NCI-H2029 treated with DMSO at 0.1 percent for 48 hours (cell line): ENCODE measurements at regions not wholly inside any gene's neighbourhood (a gene's known extent, or its start where the extent isn't known, plus 50 kb on each side); places are given as distances from the start of the nearest gene placed in this dataset.

ENCODE experiments used
- DNase-seq: peaks from one replicate; lab custom pipeline; 2025; lab: John Stamatoyannopoulos, UW

DNA sequence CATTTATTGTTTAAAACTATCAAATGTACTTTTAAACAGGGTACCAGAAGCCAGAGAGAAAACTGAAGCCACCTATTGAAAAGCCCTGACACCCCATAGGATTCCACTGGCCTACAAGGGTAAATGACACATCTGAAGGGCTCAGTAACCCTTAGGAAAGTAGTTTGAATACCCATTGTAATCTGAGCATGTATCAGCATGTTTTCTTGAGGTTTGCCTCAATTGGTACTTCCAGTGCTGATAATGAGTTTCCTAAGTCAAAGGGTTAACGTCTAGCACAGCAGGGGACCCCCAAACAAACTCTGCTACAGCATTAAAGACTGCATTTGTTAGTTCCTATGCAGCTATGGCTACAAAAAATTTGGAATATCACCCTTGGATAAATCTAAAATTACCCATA, 657.1 kb downstream of the NR2F1-AS1 start:
- DNase-seq: no peak

DNA sequence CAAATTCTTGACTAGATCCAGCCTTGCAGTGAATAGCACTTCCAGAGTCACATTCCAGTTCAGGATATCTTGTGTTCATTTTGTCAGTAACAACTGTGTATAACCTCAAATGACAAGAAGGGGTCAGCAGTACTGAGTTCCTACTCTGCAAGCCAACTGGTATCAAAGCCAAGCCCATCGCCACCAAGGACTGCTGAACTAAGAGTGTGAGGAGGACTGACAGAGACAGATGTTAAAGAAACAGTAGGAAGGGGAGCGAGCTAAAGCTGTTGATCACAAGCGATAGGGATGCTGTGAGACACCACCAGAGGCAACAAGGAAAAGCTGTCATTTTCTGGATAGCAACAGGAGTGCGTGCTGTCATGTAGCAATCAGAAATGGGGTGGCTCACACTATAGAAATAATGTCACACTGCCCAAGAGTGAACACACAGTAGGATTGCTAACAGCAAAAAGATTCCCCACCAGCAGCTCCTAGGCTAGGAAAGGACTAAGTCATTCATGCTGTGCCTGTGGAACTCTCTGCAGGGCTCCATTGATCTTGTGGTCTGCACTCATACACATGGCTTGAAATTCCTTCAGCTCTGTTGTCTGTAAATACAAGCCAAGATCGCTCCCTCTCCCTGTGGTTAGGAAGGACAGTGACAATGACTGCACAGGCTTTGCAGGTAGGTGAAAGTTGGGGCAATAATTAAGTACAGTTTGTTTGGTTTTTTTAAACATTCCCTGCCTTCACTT, 658.6 kb downstream of the NR2F1-AS1 start:
- DNase-seq: no peak

DNA sequence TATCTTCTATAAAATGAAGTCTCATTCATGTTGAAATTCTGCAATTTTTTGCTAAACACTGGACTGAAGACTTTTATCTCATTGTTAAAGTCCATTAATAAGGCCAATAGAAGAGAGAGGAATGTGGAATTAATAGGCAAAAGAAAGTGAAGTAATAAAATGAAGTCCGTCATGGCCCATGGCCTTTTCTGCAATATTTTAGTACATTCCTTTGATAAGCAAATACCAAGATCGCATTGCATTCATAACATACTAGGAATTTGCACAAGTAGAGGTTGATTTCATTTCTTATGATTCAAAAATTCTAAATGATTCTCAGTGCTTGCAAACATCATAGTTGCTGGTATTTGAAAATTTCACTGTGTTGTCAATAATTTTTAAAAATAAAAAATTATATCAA, 664.0 kb downstream of the NR2F1-AS1 start:
- DNase-seq: no peak

DNA sequence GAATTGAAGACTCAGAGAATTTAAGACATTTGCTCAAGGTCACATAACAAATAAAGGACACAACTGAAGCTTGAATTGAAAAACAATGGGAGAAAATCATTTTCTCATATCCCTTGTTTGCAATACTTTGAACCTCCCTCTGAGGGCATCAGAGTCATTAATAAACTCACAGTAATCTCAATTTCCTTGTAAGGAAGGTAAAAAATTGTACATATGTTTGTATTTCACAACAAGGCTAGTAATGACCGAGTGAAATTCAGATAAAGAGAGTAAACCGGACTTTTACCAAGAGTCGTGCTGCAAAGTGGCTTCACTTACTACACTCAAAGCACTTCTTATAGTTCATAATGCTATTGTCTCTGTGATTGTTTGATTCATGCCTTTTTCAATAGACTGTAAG, 665.0 kb downstream of the NR2F1-AS1 start:
- DNase-seq: no peak

DNA sequence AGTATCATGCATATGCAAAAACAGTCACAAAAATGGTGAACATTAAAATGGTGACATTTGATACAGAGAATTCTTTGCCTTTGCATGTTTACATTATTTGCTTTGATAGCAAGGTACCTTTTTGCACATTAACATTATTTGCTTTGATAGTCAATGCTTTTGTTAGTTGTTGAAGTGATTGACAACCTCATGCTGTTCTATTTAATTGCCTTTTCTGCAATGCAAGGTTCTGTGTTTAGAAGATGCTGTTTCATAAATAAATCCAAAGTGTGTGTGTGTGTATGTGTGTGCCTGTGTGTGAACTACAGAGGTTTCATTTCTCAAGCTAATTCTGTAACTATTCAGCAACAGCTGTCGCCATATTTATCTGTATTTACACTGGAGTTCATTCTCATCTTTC, 668.7 kb downstream of the NR2F1-AS1 start:
- no peak for DNase-seq

DNA sequence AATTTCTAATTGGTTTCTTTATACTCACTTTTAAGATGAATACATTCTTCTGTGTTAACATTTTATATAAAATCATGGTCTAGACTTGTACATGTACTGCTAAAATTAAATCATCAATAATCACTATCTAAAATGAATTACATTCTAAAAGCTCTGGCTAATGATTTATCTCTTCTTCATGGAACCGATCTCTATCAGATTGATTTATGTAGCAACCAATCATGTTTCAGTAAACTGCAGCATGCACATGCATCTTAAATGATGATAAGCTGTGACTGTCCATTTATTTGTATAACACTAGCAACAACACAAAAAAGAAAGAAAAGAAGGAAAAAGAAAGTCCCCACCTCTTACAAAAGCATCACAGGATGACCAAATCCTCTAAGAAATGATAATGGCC, 669.2 kb downstream of the NR2F1-AS1 start:
- no peak for DNase-seq

DNA sequence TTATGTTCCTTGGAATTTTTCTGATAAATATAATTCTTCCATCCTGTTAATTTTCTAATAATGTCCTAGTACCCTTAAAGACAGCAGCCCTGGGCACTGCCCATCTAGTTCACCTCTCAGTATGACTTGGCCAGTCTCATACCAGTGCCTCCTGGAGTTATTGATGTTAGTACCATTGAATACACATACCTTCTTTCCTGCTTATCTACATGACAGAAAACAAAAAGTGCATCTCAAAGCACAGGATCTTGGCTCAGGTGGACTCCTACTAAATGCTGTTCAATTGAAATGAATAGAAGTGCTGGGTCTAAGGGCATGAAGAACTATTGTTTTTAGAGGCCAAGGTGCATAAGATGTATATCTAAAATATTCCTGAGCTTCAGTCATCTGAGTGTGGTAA, 669.7 kb downstream of the NR2F1-AS1 start:
- DNase-seq: no peak

DNA sequence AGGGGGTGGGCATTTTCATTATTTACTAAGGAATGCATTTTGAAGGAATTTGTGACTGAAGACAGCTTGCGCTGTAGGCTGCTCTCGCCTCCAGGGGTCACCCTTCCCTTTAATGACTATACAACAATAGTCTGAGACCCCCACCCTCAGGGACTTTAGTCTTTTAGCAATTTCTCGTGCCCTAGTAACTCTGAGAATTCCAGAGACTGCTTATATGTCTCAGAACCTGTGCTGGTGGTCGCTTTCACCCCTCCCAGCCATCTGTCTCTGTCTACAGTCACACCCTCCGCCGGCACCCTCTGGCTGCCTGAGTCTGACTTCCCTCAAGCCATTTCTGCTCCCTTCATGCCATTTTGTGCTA, 671.4 kb downstream of the NR2F1-AS1 start:
- no peak for DNase-seq

DNA sequence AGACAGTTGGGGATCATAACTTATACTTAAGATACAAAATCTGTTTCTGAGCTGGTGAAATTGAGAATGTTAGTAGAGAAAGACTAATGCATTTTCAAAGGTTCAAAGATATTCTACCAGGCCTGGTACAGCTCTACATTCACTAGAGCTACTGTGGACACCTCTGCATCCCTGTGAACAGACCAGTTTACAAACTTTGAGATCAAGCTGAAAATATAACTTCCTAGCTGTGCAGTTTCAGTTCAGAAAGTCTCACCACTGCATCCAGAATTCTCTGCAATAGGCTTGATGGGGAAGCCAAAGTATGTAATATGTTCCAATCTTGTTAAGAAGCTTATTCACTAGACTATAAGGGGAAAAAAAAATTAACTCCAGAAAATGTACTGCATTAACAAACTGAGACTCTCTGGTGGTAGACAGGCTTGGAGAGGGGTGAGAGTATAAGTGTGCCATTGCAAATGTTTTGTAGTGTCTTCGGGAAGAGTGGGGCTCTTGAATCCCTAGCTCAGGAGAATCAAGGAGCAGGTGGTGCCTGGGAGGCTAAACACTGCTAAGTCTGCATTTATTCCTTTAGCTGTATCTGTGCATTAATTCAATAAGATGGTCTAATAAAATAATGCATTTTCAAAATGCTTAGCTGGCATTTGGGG, 671.9 kb downstream of the NR2F1-AS1 start:
- DNase-seq: no peak

DNA sequence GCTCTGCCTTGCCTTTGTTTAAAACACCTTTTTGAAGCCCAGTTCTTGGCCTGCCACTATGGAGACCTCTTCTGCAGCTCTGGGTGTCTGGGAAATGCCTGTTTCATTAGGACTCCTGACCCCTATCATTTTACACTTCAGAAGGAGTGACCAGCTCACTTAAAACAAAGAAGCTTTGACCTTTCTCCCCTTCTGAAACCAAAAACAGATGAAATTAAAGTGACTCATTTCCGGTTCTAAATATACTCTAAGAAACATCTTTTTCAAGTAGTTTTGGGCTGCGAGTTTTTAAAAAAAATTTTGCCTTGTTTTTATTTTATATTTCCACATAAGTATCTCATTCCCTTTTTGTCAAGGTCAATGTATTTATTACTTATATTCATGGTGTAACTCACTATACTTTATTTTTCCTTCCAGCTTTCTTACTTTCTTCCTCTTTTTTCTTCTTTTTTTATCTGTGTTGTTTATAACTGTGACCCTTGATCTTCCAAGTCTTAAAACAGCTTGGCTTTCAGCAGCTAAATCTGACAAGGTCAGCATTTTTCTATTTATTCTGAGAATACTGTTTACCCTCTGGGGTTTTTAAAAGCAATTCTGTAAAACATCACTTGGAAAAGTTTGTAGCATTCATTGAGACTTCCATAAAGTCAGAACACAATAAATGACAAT, 672.9 kb downstream of the NR2F1-AS1 start:
- no peak for DNase-seq

DNA sequence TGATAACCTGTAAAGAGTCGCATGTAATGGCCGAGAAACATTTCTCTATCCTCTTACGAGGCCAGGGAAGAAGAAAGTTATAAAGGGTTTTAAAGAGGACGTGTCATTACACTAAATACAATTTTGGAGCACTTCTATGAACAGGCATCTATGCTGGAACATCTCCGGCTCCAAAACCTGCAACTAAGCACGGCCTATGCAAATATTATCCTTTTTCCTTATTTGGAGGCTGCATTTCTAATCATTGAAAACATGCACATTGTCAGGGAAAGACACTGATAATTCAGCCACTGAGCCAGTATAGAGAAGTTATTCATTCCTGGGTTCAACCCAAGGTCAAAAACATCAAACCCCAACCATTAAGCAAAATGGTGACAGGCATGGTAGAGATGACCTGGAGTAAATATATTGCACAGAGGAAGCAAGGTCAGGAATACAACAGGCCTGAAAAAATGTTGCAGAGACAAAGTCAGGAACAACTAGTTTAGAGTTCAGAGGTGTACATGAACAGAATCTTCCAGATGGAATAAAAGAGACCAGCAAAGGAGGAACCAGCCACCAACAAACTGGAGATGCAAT, 674.1 kb downstream of the NR2F1-AS1 start:
- no peak for DNase-seq

DNA sequence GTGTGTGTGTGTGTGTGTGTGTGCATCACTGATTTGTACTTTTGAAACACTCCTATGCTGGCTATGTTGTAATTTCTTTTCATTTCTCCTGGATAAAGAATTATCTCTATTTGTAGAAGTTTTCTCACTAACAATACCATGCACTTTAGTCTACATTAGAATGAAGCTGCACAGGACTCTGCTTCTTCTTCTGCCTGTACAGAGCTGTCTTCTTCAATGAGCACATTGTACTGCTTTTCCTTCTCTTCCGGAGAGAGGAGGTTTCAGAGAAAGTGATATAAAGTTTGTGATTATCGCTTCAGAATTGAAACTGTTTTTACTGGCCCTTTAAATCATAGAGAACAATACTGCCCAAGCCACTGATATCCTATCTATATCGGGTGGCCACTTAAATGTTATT, 677.0 kb downstream of the NR2F1-AS1 start:
- DNase-seq: no peak

DNA sequence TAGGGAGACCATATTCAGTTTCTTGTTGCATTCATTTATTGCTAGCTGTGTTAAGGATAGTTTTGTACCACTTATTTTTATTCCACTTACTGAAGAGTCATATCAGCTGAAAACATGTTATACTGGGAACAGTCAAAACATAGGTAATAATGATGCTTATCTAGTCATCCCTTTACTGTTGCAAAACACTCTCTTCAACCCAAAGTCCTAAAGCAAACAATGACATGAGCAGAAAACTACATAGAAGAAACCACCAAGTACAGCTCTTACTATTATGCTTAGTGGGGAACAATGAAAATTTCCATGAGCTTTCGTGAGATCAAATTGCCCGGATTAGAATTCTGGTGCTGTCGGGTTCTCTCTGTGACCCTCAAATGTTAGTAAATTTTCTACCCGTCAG, 681.4 kb downstream of the NR2F1-AS1 start:
- DNase-seq: no peak

DNA sequence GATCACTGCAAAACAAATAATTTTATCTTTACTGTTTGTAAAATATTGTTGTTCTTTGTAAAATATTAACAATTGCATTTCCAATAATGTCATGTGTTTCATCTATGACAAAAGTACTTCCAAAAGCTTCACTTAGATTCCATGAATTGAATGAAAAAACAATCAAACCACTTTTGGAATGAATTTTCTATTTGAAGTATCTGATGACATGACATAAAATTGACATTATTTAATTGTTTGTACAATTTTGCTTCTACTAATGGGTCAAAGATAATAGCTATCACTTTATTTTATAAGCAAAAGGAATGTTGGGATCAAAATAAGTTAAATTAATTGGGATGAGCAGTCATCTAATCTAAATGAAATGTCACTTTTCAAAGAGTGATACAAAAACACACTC, 684.3 kb downstream of the NR2F1-AS1 start:
- DNase-seq: no peak

DNA sequence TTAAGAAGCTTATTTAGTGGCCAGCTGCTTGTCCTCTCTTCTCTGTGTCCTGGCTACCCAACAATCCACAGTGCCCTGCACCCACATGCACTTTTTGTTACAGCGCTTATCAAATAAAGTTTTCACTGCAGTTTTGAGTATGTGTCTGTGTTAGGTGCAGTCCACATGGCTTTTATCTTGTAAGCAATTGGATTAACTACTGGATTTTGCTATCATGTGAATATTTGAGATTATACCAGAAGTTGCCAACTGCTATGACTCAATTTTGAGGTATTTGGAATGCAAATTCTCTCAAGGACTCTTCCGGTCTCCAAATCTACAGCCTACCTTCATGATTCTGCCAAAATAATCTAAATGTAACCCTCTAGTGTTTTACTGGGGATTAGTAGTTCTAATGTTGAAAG, 690.2 kb downstream of the NR2F1-AS1 start:
- no peak for DNase-seq

DNA sequence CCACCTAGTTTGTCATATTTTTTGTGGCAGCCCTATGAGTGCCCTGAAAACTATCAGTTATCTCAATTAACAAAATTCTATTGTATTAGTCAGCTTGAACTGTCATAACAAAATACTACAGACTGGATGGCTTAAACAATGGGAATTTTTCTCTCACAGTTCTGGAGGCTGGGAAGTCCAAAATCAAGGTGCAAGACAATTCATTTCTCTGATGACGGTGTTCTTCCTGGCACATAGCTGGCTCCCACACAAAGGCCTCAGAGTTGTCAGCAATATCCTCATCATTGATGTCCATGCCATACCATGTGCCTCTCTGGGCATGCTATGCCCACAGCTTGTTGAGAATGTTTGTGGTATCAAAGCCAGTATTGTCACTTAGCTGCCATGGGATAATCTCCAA, 691.9 kb downstream of the NR2F1-AS1 start:
- no peak for DNase-seq

DNA sequence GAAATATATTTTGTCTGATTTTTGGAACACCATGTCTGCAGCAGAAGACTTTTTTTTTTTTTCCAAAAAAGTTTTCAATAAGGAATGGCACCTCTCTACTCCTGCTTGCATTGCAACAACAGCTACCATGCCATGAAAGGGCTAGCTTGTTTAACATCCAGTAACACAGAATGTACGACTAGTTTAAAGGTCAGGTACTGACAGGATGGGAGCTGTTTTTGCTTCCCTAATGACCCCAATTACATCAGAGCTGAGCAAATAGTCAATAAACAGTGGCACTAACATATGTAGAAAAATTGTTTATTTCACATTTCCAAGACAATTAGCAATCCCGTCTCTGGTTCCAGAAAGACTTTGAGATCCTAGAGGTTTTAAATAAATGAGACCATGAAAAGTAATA, 693.8 kb downstream of the NR2F1-AS1 start:
- DNase-seq: no peak

DNA sequence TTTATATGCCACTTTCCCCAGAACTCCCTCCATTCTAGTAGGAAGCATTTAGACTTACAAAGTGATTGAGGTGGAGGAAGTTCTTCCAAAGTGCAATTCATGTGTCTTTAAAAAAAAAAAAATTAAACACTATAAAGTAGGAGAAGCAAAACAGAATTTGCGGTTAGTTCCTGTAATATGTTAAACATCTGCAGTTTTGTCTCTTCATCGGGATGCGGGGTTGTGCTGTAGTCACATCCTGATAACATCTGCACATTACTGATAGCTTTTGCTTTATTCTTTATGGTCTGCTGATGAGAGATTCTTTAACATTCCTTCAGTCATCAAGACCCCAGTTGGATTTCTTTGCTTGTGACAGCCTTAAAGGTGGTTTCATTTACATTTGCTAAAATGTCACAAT, 694.3 kb downstream of the NR2F1-AS1 start:
- no peak for DNase-seq

DNA sequence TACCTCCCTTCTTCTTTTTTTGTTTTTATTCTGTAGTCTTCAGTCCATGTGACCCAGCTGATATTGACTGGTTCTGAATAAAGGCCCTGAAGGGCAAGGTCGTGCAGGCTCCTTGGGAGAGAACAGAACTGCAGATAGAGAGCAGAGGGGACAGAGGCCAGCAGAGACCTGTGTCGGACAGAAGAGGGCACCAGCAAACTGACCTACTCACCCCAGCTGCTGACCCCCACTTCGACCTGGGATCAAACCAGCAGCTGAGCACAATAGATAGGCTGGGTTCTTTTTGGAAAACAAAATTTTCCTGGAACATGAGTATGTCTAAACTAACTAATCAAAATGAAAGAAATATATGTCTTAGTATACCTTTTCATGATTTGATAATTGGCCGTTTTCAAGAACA, 695.1 kb downstream of the NR2F1-AS1 start:
- DNase-seq: no peak

DNA sequence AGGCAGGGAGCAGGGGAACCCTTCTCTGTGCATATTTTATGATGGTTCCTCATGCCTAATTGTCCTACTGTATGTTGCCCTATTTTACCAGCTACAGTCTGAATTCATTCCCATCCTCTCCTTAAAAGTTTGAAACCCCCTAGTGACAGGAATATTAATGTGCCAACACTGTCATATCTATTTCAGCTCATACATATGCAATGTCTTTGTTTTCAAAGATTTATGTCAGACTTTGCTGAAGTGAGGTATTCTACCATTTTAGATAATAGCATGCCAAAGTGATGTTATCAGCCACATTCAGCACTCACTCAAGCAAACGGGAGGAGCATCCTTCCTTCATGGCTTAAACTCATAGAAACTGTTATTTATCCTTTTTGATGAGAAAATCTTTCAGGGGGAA, 696.5 kb downstream of the NR2F1-AS1 start:
- no peak for DNase-seq

DNA sequence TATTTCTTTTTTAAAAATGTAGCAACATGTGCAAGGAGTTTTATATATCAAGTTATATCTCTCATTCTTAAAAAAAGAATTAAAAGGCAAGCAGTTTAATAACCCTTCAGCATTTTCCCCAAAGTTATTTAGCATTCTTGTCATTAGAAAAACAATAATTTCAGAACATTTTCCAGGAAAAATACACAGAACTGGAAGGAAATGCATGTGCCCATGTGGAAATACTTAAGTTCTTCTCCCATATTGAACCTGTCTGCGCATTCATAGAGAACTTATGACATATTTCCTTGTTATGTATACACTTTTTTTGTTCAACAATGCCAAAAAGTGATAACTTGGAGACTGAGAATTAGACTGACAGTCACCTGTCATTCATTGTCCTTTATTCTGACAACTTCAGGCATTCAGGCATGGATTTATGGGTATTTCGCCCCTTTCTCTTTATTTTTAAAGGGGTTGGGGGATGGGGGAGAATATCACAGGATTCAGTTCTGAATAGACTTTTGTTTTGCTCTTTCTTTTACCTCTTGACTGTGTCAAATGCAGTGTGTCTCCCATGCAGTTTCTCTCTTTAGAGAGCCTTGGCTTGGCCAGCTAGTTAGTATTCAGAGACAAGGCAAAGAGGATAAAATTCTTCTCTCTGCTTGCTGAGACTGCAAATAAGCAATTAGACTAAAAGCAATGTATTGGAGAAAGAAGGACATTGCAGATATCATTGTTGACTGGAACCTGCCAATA, 701.0 kb downstream of the NR2F1-AS1 start:
- no peak for DNase-seq

DNA sequence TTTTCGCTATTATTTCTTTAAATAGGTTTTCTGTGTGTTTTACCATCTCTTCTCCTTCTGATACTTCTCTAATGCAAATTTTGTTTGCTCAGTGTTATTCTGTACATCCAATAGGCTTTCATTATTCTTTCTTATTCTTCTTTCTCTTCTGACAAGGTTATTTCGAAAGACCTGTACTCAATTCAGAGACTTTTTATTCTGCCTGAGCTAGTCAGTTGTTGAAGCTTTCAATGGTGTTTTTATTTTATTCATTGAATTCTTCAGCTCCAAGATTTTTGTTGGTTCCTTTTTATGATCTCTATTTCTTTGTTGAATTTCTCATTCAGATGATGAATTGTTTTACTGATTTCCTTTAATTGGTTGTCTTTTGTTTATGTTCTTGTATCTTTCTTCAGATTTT, 706.2 kb downstream of the NR2F1-AS1 start:
- DNase-seq: no peak

DNA sequence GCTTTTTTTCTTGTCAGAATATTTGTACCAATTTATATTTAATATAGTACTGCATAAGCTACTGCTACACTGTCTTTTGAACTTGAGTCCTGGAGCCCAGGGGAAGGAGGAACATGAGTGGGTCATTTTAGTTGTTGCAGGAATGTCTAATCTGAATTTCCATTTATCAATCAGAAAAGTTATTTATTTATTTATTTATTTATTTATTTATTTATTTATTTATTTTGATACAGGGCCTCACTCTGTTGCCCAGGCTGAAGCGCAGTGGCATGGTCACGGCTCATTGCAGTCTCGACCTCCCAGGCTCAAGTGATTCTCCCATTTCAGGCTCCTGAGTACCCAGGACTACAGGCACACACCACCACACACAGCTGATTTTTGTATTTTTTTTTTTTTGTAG, 712.6 kb downstream of the NR2F1-AS1 start:
- no peak for DNase-seq
